ENCODE measurements at regions not wholly inside any gene's neighbourhood (a gene's known extent, or its start where the extent isn't known, plus 50 kb on each side); places are given as distances from the start of the nearest gene placed in this dataset.
A peak's percentile ranks its signal among the peaks of the same experiment; 100 is the strongest.

GRCh38 chr7:51797371-51797770 is 480.8 kb upstream of the COBL start:
- in situ Hi-C loops (cut with MboI; ENCODE audit: low sequenced_read_pairs), result no loop called here
- Histone ChIP-seq H3K4me3 (ENCODE audit: insufficient read depth, low read depth, low read length) (no peak overlapping the region), H4K8ac (ENCODE audit: low read depth in 2 of 2, low read length in 2 of 2) (no peak overlapping the region), H3K14ac (replicated peaks; ENCODE audit: low read depth, low read length) (no peak overlapping the region), H4K5ac (ENCODE audit: low read depth, low read length) (no peak overlapping the region), H3K4me1 (ENCODE audit: control insufficient read depth, insufficient read depth, low read length) (no peaks in the 10 kb centered on the region), H3K36me3 (ENCODE audit: control insufficient read depth, insufficient read depth, low read length) (no peaks in the 10 kb centered on the region), H2AK5ac (ENCODE audit: low read depth, low read length) (no peak overlapping the region), H3K23ac (ENCODE audit: low read depth, low read length) (no peak overlapping the region), H3K27ac (ENCODE audit: insufficient read depth, low read length) (no peak overlapping the region), H3K79me1 (ENCODE audit: low read depth in 1 of 2, low read length in 2 of 2) (no peaks in the 10 kb centered on the region), H2AFZ (replicated peaks; ENCODE audit: low read length, poor library complexity) (no peak overlapping the region), H3K27me3 (ENCODE audit: control insufficient read depth, insufficient read depth, low read length) (no peaks in the 10 kb centered on the region), H3K9ac (ENCODE audit: low read depth, low read length) (no peak overlapping the region), H2AK9ac (replicated peaks; ENCODE audit: low read depth, low read length, poor library complexity) (no peak overlapping the region), H3K4me2 (ENCODE audit: low read depth, low read length) (no peak overlapping the region), H2BK120ac (ENCODE audit: low read depth, low read length) (no peak overlapping the region), H2BK20ac (ENCODE audit: low read depth, low read length) (no peak overlapping the region), H2BK5ac (ENCODE audit: low read depth, low read length, poor library complexity, severe bottlenecking) (no peak overlapping the region), H3K9me3 (ENCODE audit: control insufficient read depth, insufficient read depth, low read length) (peaks cover 7% of the 10 kb centered on the region; the same call in 1 of the 2 replicates), H3K18ac (ENCODE audit: low read depth, low read length) (no peak overlapping the region), H3K9me1 (ENCODE audit: insufficient read depth, low read length) (no peaks in the 10 kb centered on the region), H4K20me1 (ENCODE audit: insufficient read depth, low read length) (no peaks in the 10 kb centered on the region), H3K4ac (ENCODE audit: low read depth, low read length) (no peak overlapping the region), H3K56ac (ENCODE audit: extremely low read depth, insufficient read depth, low read length) (no peak overlapping the region), H2BK15ac (ENCODE audit: low read depth, low read length) (no peak overlapping the region), H4K91ac (ENCODE audit: insufficient read depth, low read depth, low read length) (no peak overlapping the region)
- no TSS peak for BruUV-seq (replicated peaks)
- no peak for ATAC-seq (ENCODE audit: low read depth)
- CTCF ChIA-PET, result no interaction called here
- WGBS, 2 experiments (ENCODE audit: extremely low coverage in 2 of 2, insufficient read length in 1 of 2), result no CpG with 5 or more reads among the region's 1 CpG
- POLR2A ChIA-PET (ENCODE audit: unreplicated experiment), result no interaction called here
- TF ChIP-seq MAFK (IDR thresholded peaks at IDR 0.05; ENCODE audit: low read depth, low read length) (peak; percentile 82), NFE2L2 (IDR thresholded peaks at IDR 0.05; ENCODE audit: low read depth, low read length) (peak; percentile 69), MXI1 (IDR thresholded peaks at IDR 0.05; ENCODE audit: borderline replicate concordance, low read depth, low read length) (no peak)
- DNase-seq, result no peak
- intact Hi-C loops (cut with micrococcal nuclease), result no loop called here
- dilution Hi-C loops (cut with HindIII; ENCODE audit: low sequenced_read_pairs, unreplicated experiment), result no loop called here
